AG08395 (cell line): ENCODE measurements at regions not wholly inside any gene's neighbourhood (a gene's known extent, or its start where the extent isn't known, plus 50 kb on each side); places are given as distances from the start of the nearest gene placed in this dataset.
A peak's percentile ranks its signal among the peaks of the same experiment; 100 is the strongest.
"Not testable (repeated sequence)": the region's sequence is repeated elsewhere in the genome, so short reads cannot be mapped to it uniquely, and the experiment has no call there.

Experiments
- DNase-seq: peaks from one replicate; pipeline ENCODE4 v3.0.0; 2012; ENCODE audit warnings: mixed read lengths, low spot score

GRCh38 chr9:38518826-38519225 is 94.6 kb upstream of the IGFBPL1 start:
- no peak for DNase-seq

GRCh38 chr9:38516273-38516672 is 92.0 kb upstream of the IGFBPL1 start:
- DNase-seq, result peak; percentile 57

- not testable (repeated sequence) for DNase-seq
Measured at GRCh38 chr9:38515055-38515454, 90.8 kb upstream of the IGFBPL1 start.

GRCh38 chr9:38510340-38510739 is 86.1 kb upstream of the IGFBPL1 start:
- DNase-seq, result not testable (repeated sequence)

- DNase-seq, result no peak
Measured at GRCh38 chr9:38507587-38507986, 83.3 kb upstream of the IGFBPL1 start.

- DNase-seq, result not testable (repeated sequence)
Measured at GRCh38 chr9:38500171-38500570, 75.9 kb upstream of the IGFBPL1 start.

GRCh38 chr9:38498551-38498950 is 74.3 kb upstream of the IGFBPL1 start:
- DNase-seq, result not testable (repeated sequence)

- DNase-seq, result no peak
Measured at GRCh38 chr9:38489057-38489456, 64.8 kb upstream of the IGFBPL1 start.

GRCh38 chr9:38488156-38488698 is 64.0 kb upstream of the IGFBPL1 start:
- no peak for DNase-seq

GRCh38 chr9:38487418-38488155 is 63.3 kb upstream of the IGFBPL1 start:
- not testable (repeated sequence) for DNase-seq

- DNase-seq, result no peak
Measured at GRCh38 chr9:38486837-38487236, 62.6 kb upstream of the IGFBPL1 start.

GRCh38 chr9:38486056-38486615 is 61.9 kb upstream of the IGFBPL1 start:
- DNase-seq, result no peak

GRCh38 chr9:38484076-38484665 is 59.9 kb upstream of the IGFBPL1 start:
- DNase-seq, result not testable (repeated sequence)

- no peak for DNase-seq
Measured at GRCh38 chr9:38482918-38483592, 58.8 kb upstream of the IGFBPL1 start.

- DNase-seq, result no peak
Measured at GRCh38 chr9:38478211-38478610, 54.0 kb upstream of the IGFBPL1 start.

- DNase-seq, result not testable (repeated sequence)
Measured at GRCh38 chr9:38474476-38474875, 50.2 kb upstream of the IGFBPL1 start.
